ENCODE measurements at regions not wholly inside any gene's neighbourhood (a gene's known extent, or its start where the extent isn't known, plus 50 kb on each side); places are given as distances from the start of the nearest gene placed in this dataset.

DNA sequence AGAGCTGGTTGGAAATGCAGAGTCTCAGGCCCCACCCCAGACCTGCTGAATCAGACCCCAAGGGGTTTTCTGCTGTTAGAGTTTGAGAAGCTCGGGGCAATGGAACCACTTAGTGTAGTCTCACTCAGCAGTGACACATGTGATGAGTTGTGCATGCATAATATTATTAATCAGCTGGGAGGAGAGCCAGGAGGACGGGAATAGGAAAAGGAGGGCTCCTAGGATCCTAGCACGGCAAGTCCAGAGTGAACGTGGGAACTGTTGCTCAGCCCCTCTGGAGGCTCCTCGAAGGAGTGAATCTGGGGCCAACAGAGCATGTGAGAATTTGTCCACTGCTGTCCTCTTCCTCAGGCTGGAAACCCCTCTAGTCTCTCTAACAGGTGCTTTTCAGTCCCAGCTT is 87.1 kb downstream of the HS1BP3 start:
- TF ChIP-seq SUZ12 (IDR thresholded peaks at IDR 0.05; ENCODE audit: extremely low read depth, insufficient read depth, insufficient read length) = no peak
- no peak for TF ChIP-seq ZNF274 (IDR thresholded peaks at IDR 0.05; ENCODE audit: low read depth, low read length)

Data from NT2/D1 (cell line).